GM18511 (cell line): ENCODE measurements at regions not wholly inside any gene's neighbourhood (a gene's known extent, or its start where the extent isn't known, plus 50 kb on each side); places are given as distances from the start of the nearest gene placed in this dataset.
A peak's percentile ranks its signal among the peaks of the same experiment; 100 is the strongest.

Experiments
- ATAC-seq: cut with Tn5 transposase; IDR thresholded peaks from one replicate; pipeline ENCODE4 v1.9.1; 2021; ENCODE audit warnings: mild to moderate bottlenecking, moderate library complexity; ENCODE audit not compliant: unreplicated experiment

GRCh38 chr18:68532328-68532885 lies 182.5 kb downstream of the TMX3 start:
- no peak for ATAC-seq

DNA sequence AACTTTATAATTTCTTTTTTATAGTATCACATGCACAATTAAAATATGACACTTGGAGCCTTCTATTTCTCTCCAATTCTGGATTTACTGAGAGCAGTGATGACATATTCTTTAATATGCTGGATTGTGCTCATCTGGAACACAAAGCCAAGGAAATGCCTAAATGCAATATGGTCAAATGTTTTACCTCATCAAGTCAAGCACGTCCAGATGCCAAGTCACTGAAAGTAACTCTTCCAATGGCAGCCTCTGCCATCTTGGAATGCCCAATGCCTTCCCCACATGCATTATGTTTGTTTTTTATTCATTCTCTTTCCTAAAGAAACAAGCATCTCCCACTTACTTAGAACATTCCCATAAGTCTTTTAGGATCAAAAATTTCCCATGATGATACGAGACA lies 189.8 kb downstream of the TMX3 start:
- ATAC-seq = no peak

DNA sequence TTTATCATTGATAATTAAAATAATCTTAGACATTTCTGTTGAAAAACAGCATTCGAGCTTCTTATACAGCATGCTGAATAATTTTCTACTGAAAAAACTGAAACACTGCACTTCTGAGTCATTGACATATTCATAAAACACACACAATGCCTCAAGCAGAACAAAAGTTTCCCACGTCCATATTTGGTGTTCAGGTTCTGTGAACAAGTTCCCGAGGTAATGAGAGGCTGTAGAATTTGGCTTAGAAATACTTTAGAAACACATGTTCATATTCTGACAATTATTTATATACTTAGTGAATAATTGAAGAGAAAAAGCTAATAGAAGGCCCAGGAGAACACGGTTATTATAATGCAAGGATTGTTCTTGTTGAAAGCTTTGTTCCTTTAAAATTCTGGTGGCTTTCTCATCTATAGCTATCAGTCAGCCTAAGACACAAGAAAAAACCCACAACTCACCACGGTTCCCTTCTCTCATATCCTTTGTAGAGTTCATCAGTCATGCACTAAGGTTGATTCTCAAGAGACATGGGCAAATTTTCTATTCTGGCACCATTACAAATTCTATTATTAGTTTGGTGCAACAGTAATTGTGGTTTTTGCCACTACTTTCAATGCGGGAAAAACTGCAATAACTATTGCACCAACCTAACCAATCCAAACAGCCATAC lies 194.4 kb downstream of the TMX3 start:
- peak; percentile 74 for ATAC-seq

GRCh38 chr18:68519336-68519735 lies 195.6 kb downstream of the TMX3 start:
- ATAC-seq = no peak

DNA sequence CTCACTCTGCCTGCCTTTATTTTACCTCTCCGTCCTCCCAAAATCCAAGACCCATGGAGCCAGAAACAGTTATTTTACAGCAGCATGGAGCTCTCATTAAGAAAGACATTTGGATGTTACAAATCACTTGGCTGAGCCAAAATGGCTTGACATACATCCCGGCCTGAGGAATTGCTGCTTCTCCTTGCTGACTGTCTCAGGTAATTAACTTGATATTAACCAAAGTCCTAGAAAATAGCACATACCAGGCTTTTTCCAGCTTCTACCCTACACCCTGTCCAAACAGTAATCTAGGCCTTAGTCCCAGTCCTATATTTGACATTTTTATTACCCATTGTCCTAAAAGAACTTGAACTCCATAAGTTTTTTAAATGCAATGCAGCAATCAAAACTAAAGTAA lies 205.0 kb downstream of the TMX3 start:
- no peak for ATAC-seq

- no peak for ATAC-seq
Observed at GRCh38 chr18:68507781-68508180, 207.1 kb downstream of the TMX3 start.

DNA sequence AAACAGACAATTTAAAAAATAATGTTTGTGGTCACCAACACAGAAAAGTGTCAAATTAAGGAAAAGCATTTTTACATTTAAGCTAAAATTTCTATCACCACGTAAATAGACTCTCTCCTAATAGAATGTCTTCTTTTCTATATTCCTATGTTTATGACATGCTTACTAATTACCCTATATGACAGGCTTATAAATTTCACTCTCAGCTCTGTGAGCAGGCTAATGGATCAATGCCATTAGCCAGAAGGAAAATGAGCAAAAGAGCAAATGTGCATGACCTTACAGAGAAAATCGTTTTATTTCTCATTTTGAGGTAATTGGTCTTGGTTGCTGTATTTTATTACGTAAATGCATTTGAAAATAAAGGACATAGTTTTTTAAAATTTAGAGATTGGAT lies 209.7 kb downstream of the TMX3 start:
- ATAC-seq = no peak

DNA sequence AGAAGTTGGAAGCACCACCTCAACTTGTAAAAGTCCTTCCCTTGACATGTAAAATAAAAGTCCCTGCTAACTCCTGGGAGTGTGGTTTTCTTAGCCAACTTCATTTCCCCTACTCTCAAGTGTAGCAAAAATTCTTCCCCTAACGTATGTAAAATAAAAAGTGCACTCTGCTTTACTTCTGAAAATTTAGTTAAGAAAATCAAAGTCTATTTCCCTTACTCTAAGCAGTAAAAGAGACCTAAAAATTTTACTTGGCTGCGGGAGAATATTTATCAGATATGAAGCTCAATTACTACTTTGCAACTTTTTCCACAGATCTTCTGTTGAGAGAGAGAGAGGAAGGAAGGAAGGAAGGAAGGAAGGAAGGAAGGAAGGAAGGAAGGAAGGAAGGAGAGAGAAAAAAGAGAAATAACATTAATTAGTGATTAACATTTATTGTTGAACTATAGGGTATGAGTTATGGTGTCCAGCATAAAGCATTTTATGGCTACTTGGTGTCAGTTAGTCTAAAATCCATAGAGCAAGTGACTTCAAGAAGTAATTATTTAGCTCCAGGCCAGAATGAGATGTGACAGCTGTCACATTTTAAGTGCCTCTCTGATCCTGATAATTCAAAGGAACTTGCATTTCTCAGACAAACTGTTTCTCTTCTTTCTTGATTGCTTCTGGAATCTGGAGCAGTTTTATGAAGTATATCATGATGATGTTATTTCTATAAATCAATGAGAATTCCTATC lies 210.3 kb downstream of the TMX3 start:
- no peak for ATAC-seq

DNA sequence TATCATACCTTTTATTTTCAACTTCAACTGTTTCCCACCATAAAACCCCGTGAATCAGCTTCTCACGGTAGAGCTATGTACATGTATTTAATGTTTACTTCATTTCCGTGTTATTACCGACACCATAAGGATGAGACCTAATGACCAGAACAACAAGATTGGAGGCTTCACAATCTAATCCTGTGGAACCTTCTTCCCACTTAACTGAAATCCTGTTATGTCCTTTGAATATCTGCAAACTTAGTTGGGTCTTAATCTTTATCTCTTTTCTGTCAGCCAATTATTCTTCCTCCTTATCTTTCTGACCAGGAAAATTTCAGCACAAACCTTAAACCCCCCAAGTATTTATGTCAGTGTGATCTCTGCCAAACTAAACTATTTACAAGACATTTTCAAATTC lies 214.4 kb downstream of the TMX3 start:
- ATAC-seq = no peak

DNA sequence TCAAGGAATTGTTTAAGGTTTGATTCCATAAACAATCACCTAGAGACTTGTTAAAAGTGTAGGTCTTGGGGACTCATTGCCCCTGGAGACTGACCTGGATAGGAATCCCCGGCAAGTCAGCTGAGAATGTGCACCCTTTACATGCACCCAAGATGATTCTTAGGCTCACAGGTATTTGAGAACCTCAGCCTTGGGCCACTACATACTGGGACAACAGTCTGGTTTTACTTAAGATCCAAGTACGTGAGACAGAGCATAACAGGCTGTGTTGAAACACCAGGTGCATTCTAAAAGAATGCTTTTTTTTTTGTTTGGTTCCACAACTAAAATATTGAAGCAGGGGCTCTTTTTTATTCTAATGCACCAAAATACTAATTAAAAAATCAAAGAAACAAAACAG lies 215.8 kb downstream of the TMX3 start:
- no peak for ATAC-seq

DNA sequence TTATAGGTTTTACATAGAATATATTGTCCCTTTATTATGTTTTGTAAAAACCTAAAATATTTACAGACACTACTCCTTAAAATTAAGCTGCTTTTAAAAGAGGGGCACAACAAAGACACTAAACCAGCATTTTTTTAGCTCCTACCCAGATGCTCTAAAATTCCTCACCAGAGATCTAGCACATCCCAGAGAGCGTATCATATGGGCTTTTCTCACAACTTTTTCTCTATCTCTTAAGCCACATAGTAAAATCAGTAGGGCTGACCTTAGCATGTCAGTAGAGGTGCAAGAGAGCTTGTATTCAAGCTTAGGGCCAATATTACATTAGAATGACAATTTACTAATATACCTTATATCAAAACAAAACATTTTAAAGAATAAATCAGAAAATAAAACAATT lies 216.3 kb downstream of the TMX3 start:
- no peak for ATAC-seq

- ATAC-seq = no peak
Observed at GRCh38 chr18:68498185-68498584, 216.7 kb downstream of the TMX3 start.

- no peak for ATAC-seq
Observed at GRCh38 chr18:68494802-68495581, 219.9 kb downstream of the TMX3 start.

DNA sequence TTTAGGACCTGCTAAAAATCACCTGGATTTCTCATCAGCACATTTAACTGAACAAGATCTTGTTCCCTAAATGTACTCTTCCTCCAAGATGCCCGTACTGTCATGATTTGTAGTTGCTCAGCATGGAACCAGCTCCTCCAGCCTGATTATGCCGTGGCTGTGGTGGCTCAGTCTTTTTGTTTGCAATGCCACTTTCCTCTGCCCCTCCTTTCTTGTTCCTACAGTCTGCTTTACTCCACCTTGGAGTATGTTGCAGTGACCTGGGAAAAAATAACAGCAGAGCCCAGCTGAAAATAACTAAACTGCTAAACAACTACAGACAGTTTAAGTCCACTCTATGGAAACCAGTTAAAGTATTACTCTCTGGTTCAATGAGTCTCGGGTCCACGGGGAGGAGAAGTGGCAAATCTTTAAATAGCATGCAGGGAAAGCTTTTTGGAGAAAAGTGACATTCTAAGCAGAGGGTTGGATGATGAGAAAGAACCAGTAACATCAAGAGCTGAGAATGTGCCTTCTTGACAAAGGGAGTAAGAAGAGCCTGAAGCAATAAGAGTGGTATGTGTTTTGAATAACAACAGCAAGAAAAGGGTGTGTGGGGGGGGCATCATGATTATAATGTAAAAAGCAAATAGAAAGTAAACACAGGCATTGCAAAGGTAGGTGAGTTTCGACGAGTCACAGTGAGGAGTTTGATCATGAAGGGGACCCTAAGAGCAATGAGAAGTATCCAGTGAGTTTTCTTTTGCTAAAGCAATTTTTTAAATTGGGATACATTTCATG lies 225.7 kb downstream of the TMX3 start:
- no peak for ATAC-seq

DNA sequence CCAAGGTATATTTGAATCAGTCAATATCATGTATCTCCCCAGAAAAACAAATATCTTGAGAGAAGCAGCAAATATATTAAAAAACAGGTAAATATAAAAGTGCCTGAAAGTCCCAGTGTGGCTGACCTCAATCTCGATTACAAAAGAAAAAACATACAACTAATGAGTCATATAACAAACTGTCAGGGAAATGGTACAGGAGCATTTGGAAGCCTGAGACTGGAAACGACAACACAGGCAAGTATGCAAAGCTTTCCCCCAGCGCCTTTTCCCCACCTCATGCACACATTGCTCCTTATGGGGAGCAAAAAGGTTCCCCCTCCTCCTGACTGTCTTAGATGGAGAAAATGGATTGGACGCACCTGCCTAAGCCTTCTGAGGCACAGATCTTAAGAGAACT lies 230.7 kb downstream of the TMX3 start:
- ATAC-seq = no peak

DNA sequence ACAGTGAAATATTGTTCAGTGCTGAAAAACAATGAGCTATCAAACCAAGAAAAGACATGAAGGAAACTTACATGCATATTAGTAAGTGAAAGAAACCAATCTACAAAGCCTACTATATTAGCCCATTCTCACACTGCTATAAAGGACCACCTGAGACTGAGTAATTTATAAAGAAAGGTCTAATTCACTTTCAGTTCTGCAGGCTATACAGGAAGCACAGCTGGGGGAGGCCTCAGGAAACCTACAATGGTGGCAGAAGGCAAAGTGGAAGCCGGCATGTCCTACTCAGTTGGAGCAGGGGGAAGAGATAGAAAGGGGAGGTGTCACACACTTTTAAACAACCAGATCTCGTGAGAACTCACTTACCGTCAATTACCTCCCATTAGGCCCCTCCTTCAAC lies 232.1 kb downstream of the TMX3 start:
- ATAC-seq = peak; percentile 68

DNA sequence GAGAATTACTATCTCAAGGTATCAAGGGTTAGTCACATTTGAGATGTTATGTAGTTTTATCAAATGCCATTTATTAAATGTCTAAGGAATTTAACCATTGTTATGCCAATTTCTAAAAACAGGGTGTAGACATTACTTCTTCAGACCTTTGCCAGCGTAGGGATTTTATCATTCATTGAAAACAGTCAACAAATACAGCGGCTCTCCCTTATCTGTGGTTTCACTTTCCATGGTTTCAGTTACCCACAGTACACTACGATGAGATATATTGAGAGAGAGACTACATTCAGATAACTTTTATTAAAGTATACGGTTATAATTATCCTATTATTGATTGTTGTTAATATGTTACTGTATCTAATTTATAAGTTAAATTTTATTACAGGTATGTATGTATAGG lies 234.7 kb downstream of the TMX3 start:
- ATAC-seq = no peak

GRCh38 chr18:68478246-68478645 lies 236.7 kb downstream of the TMX3 start:
- peak; percentile 54 for ATAC-seq

GRCh38 chr18:68475883-68476282 lies 239.0 kb downstream of the TMX3 start:
- ATAC-seq = no peak

GRCh38 chr18:68472701-68473295 lies 242.1 kb downstream of the TMX3 start:
- ATAC-seq = no peak
